Activated CD8-positive, alpha-beta T cell treated with anti-CD3 and anti-CD28 coated beads, Interleukin-2, amount 10 ng/mL, durations not matched to agents 7 days and 5 days (primary cell): ENCODE measurements at regions not wholly inside any gene's neighbourhood (a gene's known extent, or its start where the extent isn't known, plus 50 kb on each side); places are given as distances from the start of the nearest gene placed in this dataset.
"Not testable (repeated sequence)": the region's sequence is repeated elsewhere in the genome, so short reads cannot be mapped to it uniquely, and the experiment has no call there.

Source experiments
- ATAC-seq: fragments of 150-1000 bp; cut with Tn5 transposase; one replicate; pipeline ENCODE4 v1.10.0; 2021; ENCODE audit warnings: moderate library complexity
- CTCF ChIA-PET: fragments of 350-600 bp; sonication (Branson Sonifier 250); formaldehyde crosslinking; loops from one replicate; lab custom pipeline; 2021; ENCODE audit warnings: antibody characterized with exemption; lab: Charles Lee
- POLR2A ChIA-PET: fragments of 350-600 bp; sonication (Branson Sonifier 250); formaldehyde crosslinking; loops from one replicate; lab custom pipeline; 2021; ENCODE audit warnings: antibody characterized with exemption; lab: Charles Lee
- DNase-seq: peaks from one replicate; pipeline ENCODE4 v3.0.0-alpha.2; 2020
- H3K27ac Mint-ChIP-seq: one replicate; pipeline ENCODE4 v1.8.0; 2021; ENCODE audit warnings: mild to moderate bottlenecking, mixed read lengths
- H3K27me3 Mint-ChIP-seq: one replicate; pipeline ENCODE4 v1.8.0; 2021; ENCODE audit warnings: low read depth, mixed read lengths
- H3K36me3 Mint-ChIP-seq: one replicate; pipeline ENCODE4 v1.8.0; 2021; ENCODE audit warnings: low read depth, mixed read lengths
- H3K4me1 Mint-ChIP-seq: one replicate; pipeline ENCODE4 v1.8.0; 2021; ENCODE audit warnings: low read depth, mixed read lengths
- H3K4me3 Mint-ChIP-seq: one replicate; pipeline ENCODE4 v1.8.0; 2021; ENCODE audit warnings: mild to moderate bottlenecking, mixed read lengths
- H3K9me3 Mint-ChIP-seq: one replicate; pipeline ENCODE4 v1.8.0; 2022; ENCODE audit warnings: mixed read lengths; ENCODE audit not compliant: insufficient read depth

DNA sequence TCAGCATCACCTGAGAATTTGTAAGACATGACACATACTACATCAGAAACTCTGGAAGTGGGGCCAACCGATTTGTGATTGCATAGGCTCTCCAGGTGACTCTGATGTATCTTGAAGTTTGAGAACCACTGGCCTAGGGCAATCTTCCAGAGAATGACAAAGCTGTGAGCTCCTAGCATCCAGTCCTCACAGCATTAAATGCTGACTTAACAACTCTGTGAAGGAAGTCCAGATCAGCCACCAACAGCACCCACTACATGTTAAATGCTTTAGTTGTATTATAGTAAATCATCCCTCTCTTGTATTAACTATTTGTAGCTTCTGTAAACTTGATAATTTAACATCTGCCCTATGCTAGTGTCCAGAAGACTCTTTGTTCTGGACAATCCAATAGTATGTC, 636.5 kb upstream of the STEAP1 start:
- no peaks in the 10 kb centered on the region for H3K36me3 Mint-ChIP-seq
- ATAC-seq = no peak
- ChIA-PET POLR2A (no interaction called here), CTCF (no interaction called here)
- DNase-seq = no peak
- H3K9me3 Mint-ChIP-seq = no peaks in the 10 kb centered on the region
- no peaks in the 10 kb centered on the region for H3K4me1 Mint-ChIP-seq
- H3K27me3 Mint-ChIP-seq = no peaks in the 10 kb centered on the region
- H3K27ac Mint-ChIP-seq = no peak overlapping the region
- H3K4me3 Mint-ChIP-seq = no peak overlapping the region

DNA sequence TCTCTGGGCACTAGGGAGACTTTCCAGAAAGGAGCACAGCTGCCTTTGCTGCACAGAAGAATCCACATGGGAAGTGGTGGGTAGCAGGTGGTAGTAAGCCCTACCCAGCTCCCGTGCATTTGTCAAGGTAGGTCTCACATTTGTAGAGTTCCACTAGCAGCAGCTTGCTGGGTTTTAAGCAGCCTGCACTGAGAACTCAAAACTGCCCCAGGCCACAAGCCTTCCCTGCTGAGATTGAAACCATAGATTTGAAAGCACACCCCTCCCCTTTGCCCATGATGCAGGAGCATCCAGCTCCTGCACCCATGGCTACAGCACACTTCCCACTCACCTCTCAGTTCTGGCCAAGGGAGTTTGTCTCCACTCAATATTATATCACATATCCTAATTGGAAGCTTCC, 604.5 kb upstream of the STEAP1 start:
- Mint-ChIP-seq H3K36me3 (no peaks in the 10 kb centered on the region), H3K4me1 (no peaks in the 10 kb centered on the region), H3K27ac (no peak overlapping the region), H3K4me3 (no peak overlapping the region), H3K27me3 (peaks cover 2% of the 10 kb centered on the region), H3K9me3 (peaks cover 4% of the 10 kb centered on the region)
- DNase-seq (no peak), ATAC-seq (no peak)
- POLR2A ChIA-PET = no interaction called here
- CTCF ChIA-PET = no interaction called here

DNA sequence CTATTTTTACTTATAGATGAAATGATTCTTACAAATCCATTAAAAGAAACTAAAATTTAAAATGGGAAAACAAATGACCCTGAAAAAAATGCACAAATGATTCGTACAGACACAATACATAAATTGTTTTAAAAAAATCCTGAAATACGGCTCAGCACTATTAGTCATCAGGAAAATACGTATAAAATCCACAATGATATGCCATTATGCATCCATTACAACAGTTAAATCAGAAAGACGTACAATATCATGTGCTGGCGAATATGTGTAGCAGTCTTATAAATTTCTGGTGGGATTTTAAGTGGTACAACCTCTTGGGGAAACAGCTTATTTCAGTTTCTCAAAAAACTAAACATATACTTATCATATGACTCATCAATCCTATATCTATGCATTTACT, 600.1 kb upstream of the STEAP1 start:
- ChIA-PET CTCF (interaction anchor here (0.6 to 0.9 kb wide), 2 partner anchors 15 to 68 kb away, joined by 3 to 7 read pairs; no protein-coding TSS in a partner anchor), POLR2A (no interaction called here)
- Mint-ChIP-seq H3K4me1 (no peaks in the 10 kb centered on the region), H3K27me3 (peaks cover 5% of the 10 kb centered on the region), H3K9me3 (no peaks in the 10 kb centered on the region), H3K36me3 (no peaks in the 10 kb centered on the region), H3K4me3 (no peak overlapping the region), H3K27ac (no peak overlapping the region)
- ATAC-seq (no peak), DNase-seq (no peak)

DNA sequence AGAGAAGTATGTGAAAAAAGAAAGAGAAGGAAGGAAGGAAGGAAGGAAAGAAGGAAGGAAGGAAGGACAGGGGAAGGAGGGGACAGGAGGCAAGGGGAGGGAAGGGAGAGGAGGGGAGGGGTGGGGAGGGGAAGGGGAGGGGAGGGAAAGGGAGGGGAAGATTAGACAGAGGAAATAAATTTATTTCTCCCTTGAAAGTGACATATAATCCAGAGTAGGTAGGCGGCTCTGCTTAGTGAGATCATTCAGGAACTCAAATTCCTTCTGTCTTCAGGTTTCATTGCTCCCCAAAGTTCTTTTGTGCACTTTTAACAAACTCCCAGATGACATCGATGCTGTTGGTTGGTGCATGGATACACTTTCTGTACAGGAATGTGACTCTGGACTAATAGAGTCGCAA, 594.7 kb upstream of the STEAP1 start:
- ChIA-PET CTCF (interaction anchor here (1.8 kb wide), 1 partner anchor 63 kb away, joined by 4 read pairs; no protein-coding TSS in a partner anchor), POLR2A (no interaction called here)
- ATAC-seq = no peak
- DNase-seq = no peak
- Mint-ChIP-seq H3K27me3 (peaks cover 2% of the 10 kb centered on the region), H3K4me3 (no peak overlapping the region), H3K4me1 (no peaks in the 10 kb centered on the region), H3K27ac (no peak overlapping the region), H3K36me3 (no peaks in the 10 kb centered on the region), H3K9me3 (no peaks in the 10 kb centered on the region)

DNA sequence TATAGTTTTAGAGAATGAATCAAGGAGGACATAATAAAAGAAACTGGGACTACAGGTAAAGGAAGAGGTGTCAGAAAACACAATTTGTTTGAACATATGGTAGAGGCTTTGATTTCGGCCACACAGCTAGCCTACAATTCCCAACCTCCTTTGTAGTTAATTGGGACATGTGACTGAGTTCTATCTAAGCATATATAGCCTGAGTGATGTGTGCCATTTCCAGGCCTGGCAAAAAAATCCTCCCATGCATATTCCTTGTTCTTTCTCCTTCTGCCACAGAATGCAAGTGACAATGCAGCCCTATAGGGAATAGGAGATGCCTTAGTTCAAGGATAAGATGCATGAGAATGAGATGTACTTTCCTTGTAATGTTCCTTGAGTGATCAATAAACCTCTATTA, 590.7 kb upstream of the STEAP1 start:
- Mint-ChIP-seq H3K4me1 (no peaks in the 10 kb centered on the region), H3K36me3 (no peaks in the 10 kb centered on the region), H3K4me3 (no peak overlapping the region), H3K27ac (no peak overlapping the region), H3K27me3 (no peaks in the 10 kb centered on the region), H3K9me3 (peaks cover 6% of the 10 kb centered on the region)
- POLR2A ChIA-PET = no interaction called here
- ATAC-seq = no peak
- CTCF ChIA-PET = no interaction called here
- no peak for DNase-seq

DNA sequence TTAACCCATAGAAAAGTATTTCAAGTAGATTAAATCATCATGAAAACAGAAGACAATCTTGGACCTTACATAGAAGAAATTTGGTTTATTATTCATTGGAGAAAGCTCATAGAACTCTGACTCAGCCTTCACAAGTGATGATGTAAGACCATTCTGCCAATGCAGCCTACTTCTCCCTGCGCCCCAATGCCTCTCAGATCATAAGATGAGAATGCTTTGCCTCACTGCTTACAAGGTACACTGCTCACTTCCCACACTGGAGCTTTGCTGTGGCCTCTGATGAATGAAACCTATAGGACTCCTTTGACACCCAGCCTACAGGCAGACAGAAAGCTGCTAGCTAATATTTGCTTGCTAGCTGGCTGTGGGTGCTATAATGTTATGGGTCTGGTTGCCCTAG, 569.4 kb upstream of the STEAP1 start:
- DNase-seq (no peak), ATAC-seq (no peak)
- Mint-ChIP-seq H3K4me1 (no peaks in the 10 kb centered on the region), H3K27ac (no peak overlapping the region), H3K4me3 (no peak overlapping the region), H3K9me3 (peaks cover 15% of the 10 kb centered on the region), H3K27me3 (no peaks in the 10 kb centered on the region), H3K36me3 (no peaks in the 10 kb centered on the region)
- CTCF ChIA-PET = no interaction called here
- POLR2A ChIA-PET = no interaction called here

DNA sequence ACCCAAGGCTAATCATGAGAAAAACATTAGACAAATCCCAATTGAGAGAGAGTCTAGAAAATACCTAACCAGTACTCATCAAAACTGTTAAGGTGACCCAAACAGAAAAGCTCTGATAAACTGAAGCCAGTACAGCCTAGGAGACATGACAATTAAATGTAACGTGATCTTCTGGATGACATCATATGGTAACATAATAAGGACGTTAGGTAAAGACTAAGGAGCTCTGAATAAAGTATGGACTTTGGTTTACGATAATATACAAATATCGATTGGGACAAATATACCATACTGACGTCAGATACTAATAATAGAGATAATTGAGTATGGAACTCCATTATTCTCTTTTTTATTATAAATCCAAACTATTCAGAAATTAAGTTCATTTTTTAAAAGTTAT, 561.1 kb upstream of the STEAP1 start:
- no peak for DNase-seq
- Mint-ChIP-seq H3K9me3 (peaks cover 6% of the 10 kb centered on the region), H3K4me3 (no peak overlapping the region), H3K36me3 (no peaks in the 10 kb centered on the region), H3K4me1 (no peaks in the 10 kb centered on the region), H3K27me3 (no peaks in the 10 kb centered on the region), H3K27ac (no peak overlapping the region)
- ChIA-PET POLR2A (no interaction called here), CTCF (no interaction called here)
- ATAC-seq = no peak

DNA sequence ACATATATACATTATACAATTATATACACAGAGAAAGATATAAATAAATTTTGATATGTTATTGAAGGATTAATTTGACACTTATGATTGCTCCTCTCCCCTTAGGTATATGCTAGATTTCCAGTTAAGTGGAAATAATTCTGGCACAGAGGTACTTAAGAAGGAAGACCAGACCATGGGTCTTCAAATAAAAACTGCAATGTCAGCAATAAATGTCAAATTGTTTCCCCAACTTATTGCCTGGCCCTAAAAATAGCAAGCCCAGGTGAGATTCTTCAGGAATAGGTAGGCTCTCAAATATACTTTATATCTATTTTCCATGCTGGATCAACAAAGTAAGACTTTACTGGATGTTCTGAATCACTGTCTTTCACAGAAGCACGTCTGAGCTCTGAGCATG, 551.3 kb upstream of the STEAP1 start:
- no peak overlapping the region for H3K27ac Mint-ChIP-seq
- DNase-seq (no peak), ATAC-seq (no peak)
- peaks cover 9% of the 10 kb centered on the region for H3K36me3 Mint-ChIP-seq
- H3K9me3 Mint-ChIP-seq = peaks cover 26% of the 10 kb centered on the region
- no peaks in the 10 kb centered on the region for H3K27me3 Mint-ChIP-seq
- H3K4me3 Mint-ChIP-seq = no peak overlapping the region
- ChIA-PET CTCF (no interaction called here), POLR2A (no interaction called here)
- peaks cover 35% of the 10 kb centered on the region for H3K4me1 Mint-ChIP-seq

DNA sequence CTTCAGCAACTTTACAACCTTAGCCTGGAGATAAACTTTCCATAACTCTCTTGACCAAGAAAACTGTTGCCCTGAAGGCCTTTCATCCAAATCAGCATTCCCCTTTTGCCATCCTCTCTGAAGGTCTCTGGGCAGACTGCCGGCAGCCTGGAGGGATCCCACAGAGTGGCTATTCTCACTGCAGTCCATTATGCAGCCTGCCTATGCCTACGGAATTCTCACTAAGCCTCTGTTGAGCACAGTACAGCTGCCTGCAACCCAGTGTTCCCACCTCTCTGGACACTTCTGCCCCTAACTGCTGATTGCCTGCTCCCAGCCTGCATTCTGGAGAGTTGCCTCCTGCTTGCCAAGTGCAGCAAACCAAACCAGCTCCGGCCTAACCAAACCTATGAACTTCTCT, 548.9 kb upstream of the STEAP1 start:
- H3K4me3 Mint-ChIP-seq = no peak overlapping the region
- H3K9me3 Mint-ChIP-seq = peaks cover 20% of the 10 kb centered on the region
- peaks cover 53% of the 10 kb centered on the region for H3K4me1 Mint-ChIP-seq
- ATAC-seq (no peak), DNase-seq (no peak)
- peak overlapping the region; percentile 67 for H3K27ac Mint-ChIP-seq
- H3K27me3 Mint-ChIP-seq = no peaks in the 10 kb centered on the region
- peaks cover 23% of the 10 kb centered on the region for H3K36me3 Mint-ChIP-seq
- CTCF ChIA-PET = interaction anchor here (1.6 kb wide), 1 partner anchor 17 kb away, joined by 3 read pairs; no protein-coding TSS in a partner anchor
- POLR2A ChIA-PET = no interaction called here

DNA sequence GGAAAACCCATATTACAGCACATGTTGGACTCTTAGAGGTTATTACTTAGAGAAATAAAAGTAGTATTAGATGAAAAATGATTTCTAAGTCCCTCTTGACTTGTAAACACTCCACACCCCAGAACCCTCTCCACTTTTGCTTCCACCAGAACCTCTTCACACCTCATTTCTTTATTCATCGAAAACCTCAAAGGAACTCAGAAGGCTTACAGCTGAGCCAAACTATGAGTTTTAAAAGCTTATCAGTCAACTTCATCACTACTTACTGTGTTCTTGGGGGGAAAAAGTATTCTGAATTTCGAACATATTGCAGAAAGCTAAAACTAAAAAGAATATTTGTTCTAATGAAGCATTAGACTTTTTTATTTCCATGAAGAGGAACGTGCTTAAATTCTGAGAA, 547.8 kb upstream of the STEAP1 start:
- Mint-ChIP-seq H3K27ac (peak overlapping the region; percentile 54), H3K9me3 (peaks cover 10% of the 10 kb centered on the region), H3K27me3 (no peaks in the 10 kb centered on the region), H3K4me1 (peaks cover 53% of the 10 kb centered on the region), H3K4me3 (peak overlapping the region; percentile 29), H3K36me3 (peaks cover 22% of the 10 kb centered on the region)
- ATAC-seq = peak; percentile 50
- ChIA-PET CTCF (interaction anchor here (2.6 kb wide), 1 partner anchor 16 kb away, joined by 13 read pairs; no protein-coding TSS in a partner anchor), POLR2A (no interaction called here)
- DNase-seq = no peak

DNA sequence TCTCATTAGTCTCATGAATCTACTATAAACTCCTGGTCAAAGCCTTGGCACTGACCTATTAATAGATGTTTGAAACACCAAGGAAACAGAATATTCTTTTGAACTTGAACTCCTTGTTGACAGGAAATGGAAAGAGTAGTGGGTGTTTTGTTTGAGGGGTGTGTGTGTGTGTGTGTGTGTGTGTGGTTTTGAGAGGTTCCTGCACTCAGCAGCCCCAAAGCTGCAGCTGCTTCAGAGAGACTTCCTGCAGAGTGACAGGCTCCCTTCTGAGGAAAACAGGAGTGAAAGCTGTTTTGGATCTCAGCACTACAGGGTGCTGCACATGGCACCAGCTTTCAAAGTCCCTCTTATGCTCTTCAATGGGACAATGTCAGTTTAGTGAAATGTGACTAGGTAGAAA, 546.5 kb upstream of the STEAP1 start:
- CTCF ChIA-PET = interaction anchor here (1.4 to 2.6 kb wide), 2 partner anchors 11 to 15 kb away, joined by 3 to 13 read pairs; no protein-coding TSS in a partner anchor
- POLR2A ChIA-PET = no interaction called here
- DNase-seq (peak; percentile 69), ATAC-seq (peak; percentile 83)
- no peaks in the 10 kb centered on the region for H3K27me3 Mint-ChIP-seq
- peaks cover 53% of the 10 kb centered on the region for H3K4me1 Mint-ChIP-seq
- H3K4me3 Mint-ChIP-seq = peak overlapping the region; percentile 29
- peaks cover 6% of the 10 kb centered on the region for H3K9me3 Mint-ChIP-seq
- H3K36me3 Mint-ChIP-seq = peaks cover 22% of the 10 kb centered on the region
- peak overlapping the region; percentile 54 for H3K27ac Mint-ChIP-seq

DNA sequence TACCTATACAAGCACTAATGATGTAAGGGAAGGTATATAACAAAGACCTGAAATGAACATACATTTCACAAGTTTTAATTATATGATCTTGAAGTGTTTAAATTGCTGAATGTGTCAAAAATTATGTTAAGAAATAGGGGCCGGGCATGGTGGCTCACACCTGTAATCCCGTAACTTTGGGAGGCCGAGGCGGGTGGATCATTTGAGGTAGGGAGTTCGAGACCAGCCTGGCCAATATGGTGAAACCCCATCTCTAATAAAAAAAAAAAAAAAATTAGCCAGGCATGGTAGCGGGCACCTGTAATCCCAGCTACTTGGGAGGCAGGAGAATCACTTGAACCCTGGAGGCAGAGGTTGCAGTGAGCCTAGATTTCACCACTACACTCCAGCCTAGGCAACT, 537.4 kb upstream of the STEAP1 start:
- CTCF ChIA-PET, H3K4me3 Mint-ChIP-seq, POLR2A ChIA-PET: not testable (repeated sequence)

DNA sequence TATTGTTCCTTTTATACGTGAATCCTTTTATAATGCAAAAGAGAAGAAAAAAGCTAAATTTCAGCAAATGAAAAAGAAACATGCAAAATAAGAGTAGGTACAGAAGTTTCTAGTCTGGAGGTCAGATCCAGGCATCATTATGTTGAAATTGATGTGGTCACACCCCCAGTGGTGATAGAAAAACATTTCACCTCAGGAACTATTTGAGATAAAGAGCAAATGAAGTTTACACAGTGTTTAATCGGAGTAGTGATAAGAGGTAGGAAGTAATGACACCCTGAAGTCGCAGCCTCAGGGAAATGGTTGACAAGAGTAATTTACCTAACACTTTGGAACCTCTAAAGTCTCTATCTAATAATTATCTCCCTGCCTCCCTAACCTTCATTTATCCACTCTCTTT, 536.0 kb upstream of the STEAP1 start:
- H3K4me3 Mint-ChIP-seq = no peak overlapping the region
- no peaks in the 10 kb centered on the region for H3K27me3 Mint-ChIP-seq
- no peak for DNase-seq
- no peak overlapping the region for H3K27ac Mint-ChIP-seq
- ATAC-seq = no peak
- CTCF ChIA-PET = no interaction called here
- peaks cover 2% of the 10 kb centered on the region for H3K36me3 Mint-ChIP-seq
- POLR2A ChIA-PET = no interaction called here
- peaks cover 22% of the 10 kb centered on the region for H3K4me1 Mint-ChIP-seq
- H3K9me3 Mint-ChIP-seq = no peaks in the 10 kb centered on the region

More for the DNA sequence above, 537.4 kb upstream of the STEAP1 start:
- H3K36me3 Mint-ChIP-seq, H3K27me3 Mint-ChIP-seq, H3K9me3 Mint-ChIP-seq, ATAC-seq, DNase-seq, H3K4me1 Mint-ChIP-seq, H3K27ac Mint-ChIP-seq: not testable (repeated sequence)
